ENCODE measurements at regions not wholly inside any gene's neighbourhood (a gene's known extent, or its start where the extent isn't known, plus 50 kb on each side); places are given as distances from the start of the nearest gene placed in this dataset.

- WGBS, 2 donors: 56 to 73% methylated on average over 4 of the region's 4 CpGs
- no peaks in the 10 kb centered on the region for H3K36me3 ChIP-seq
- DNase-seq: no peak
- H3K27ac ChIP-seq: no peak overlapping the region
- TF ChIP-seq CTCF (IDR thresholded peaks at IDR 0.05) (no peak), POLR2A (IDR thresholded peaks at IDR 0.05) (no peak)
- H3K4me1 ChIP-seq: peaks cover 0 to 3% (median 0%) of the 10 kb centered on the region in 3 donors
- H3K4me3 ChIP-seq: no peak overlapping the region
- H3K27me3 ChIP-seq: no peaks in the 10 kb centered on the region
- intact Hi-C loops (cut with DNase I): no loop called here
- no peaks in the 10 kb centered on the region for H3K9me3 ChIP-seq
Measured at GRCh38 chr5:174352681-174353080, 307.2 kb downstream of the NSG2 start.

- WGBS, 2 donors: 47 to 79% methylated on average over 3 of the region's 5 CpGs
- no peak overlapping the region for H3K27ac ChIP-seq
- no peaks in the 10 kb centered on the region for H3K9me3 ChIP-seq
- H3K36me3 ChIP-seq: no peaks in the 10 kb centered on the region
- TF ChIP-seq CTCF (IDR thresholded peaks at IDR 0.05): no peak
- no peak for TF ChIP-seq POLR2A (IDR thresholded peaks at IDR 0.05)
- H3K4me3 ChIP-seq: no peak overlapping the region
- no peaks in the 10 kb centered on the region for H3K4me1 ChIP-seq
- DNase-seq: no peak
- intact Hi-C loops (cut with DNase I): no loop called here
- no peaks in the 10 kb centered on the region for H3K27me3 ChIP-seq
Measured at GRCh38 chr5:174354571-174354970, 309.1 kb downstream of the NSG2 start.

GRCh38 chr5:174355208-174355612 is 309.7 kb downstream of the NSG2 start:
- no peak overlapping the region for H3K27ac ChIP-seq
- H3K4me1 ChIP-seq: no peaks in the 10 kb centered on the region
- DNase-seq: no peak
- H3K36me3 ChIP-seq: no peaks in the 10 kb centered on the region
- intact Hi-C loops (cut with DNase I): no loop called here
- WGBS, 2 donors: 36 to 37% methylated on average over 2 of the region's 2 CpGs
- H3K9me3 ChIP-seq: no peaks in the 10 kb centered on the region
- no peaks in the 10 kb centered on the region for H3K27me3 ChIP-seq
- TF ChIP-seq CTCF (IDR thresholded peaks at IDR 0.05) (no peak), POLR2A (IDR thresholded peaks at IDR 0.05) (no peak)
- no peak overlapping the region for H3K4me3 ChIP-seq

DNA sequence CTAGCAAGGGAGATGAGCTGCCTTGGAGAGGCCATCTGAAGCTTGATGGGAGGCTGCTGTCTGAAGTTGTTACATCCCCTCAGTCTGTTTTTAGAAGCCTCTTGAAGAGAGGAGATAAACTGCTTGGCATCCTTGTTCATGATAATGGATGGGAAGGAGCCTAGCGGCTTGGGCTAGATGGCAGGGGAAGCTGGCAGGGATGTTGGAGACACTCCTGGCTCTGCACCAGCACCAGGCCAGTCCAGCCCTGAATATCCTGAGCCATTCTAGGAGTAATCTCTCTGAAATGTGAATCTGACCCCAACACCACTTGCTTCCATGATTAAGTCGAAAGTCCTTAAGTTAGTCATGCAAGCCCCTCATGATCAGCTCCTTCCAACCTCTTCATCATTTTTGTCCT is 310.5 kb downstream of the NSG2 start:
- Histone ChIP-seq H3K4me1 (no peaks in the 10 kb centered on the region), H3K4me3 (no peak overlapping the region)
- intact Hi-C loops (cut with DNase I): no loop called here

GRCh38 chr5:174356536-174356935 is 311.0 kb downstream of the NSG2 start:
- no peaks in the 10 kb centered on the region for H3K9me3 ChIP-seq
- H3K4me1 ChIP-seq: no peaks in the 10 kb centered on the region
- H3K27me3 ChIP-seq: no peaks in the 10 kb centered on the region
- H3K27ac ChIP-seq: no peak overlapping the region
- no peak for DNase-seq
- no peaks in the 10 kb centered on the region for H3K36me3 ChIP-seq
- intact Hi-C loops (cut with DNase I): no loop called here
- no peak for TF ChIP-seq POLR2A (IDR thresholded peaks at IDR 0.05)
- no peak for TF ChIP-seq CTCF (IDR thresholded peaks at IDR 0.05)
- WGBS, 2 donors: 63% methylated on average over 2 of the region's 2 CpGs
- H3K4me3 ChIP-seq: no peak overlapping the region

More for the DNA sequence above, 310.5 kb downstream of the NSG2 start:
- DNase-seq: no peak
- Histone ChIP-seq H3K9me3 (no peaks in the 10 kb centered on the region), H3K27me3 (no peaks in the 10 kb centered on the region), H3K27ac (no peak overlapping the region), H3K36me3 (no peaks in the 10 kb centered on the region)
- no peak for TF ChIP-seq CTCF (IDR thresholded peaks at IDR 0.05)
- no peak for TF ChIP-seq POLR2A (IDR thresholded peaks at IDR 0.05)
- 82 to 98% methylated on average over 1 to 2 of the region's 2 CpGs for WGBS, 2 donors
